Skeletal muscle satellite cell (primary cell): ENCODE measurements at regions not wholly inside any gene's neighbourhood (a gene's known extent, or its start where the extent isn't known, plus 50 kb on each side); places are given as distances from the start of the nearest gene placed in this dataset.

Experiments
- H3K27me3 ChIP-seq: 2 replicates; pipeline ENCODE4 v1.7.0; 2013; ENCODE audit warnings: low read length; ENCODE audit not compliant: control insufficient read depth, insufficient read depth
- H3K36me3 ChIP-seq: 2 replicates; pipeline ENCODE4 v1.7.0; 2013; ENCODE audit warnings: mild to moderate bottlenecking, control low read depth, low read length; ENCODE audit not compliant: insufficient read depth
- H3K4me1 ChIP-seq: 2 replicates; pipeline ENCODE4 v1.7.0; 2013; ENCODE audit warnings: low read length; ENCODE audit not compliant: control insufficient read depth, insufficient read depth
- H3K4me2 ChIP-seq: 2 replicates; pipeline ENCODE4 v1.7.0; 2013; ENCODE audit warnings: mild to moderate bottlenecking, low read length
- H3K4me3 ChIP-seq: 2 replicates; pipeline ENCODE4 v1.7.0; 2013; ENCODE audit warnings: low read length
- H3K9ac ChIP-seq: 2 replicates; pipeline ENCODE4 v1.7.0; 2013; ENCODE audit warnings: mild to moderate bottlenecking, low read depth, low read length, moderate library complexity
- H3K9me3 ChIP-seq: replicated peaks from 2 replicates; pipeline ENCODE4 v1.7.0; 2013; ENCODE audit warnings: mild to moderate bottlenecking, control low read depth, low read length

DNA sequence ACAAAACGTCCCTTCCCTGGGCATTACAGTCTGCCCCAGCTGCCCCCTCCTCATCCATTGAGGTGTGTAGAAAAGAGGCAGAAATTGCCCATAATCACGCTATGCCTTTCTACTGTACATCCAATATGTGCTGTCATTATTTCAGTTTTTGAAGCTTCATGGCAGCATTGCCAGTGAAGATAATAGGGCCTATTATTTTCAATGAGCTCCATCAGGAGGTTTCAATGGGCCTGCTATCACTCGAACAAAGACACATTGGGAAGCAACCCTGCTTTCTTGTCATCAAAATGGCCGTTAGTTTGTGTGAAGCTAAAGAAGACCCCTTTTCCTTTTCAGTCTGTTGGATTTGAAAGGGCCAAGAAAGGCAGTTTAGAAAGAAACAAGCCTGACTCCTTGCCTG lies 653.8 kb downstream of the NOVA1 start:
- Histone ChIP-seq H3K4me3 (no peak overlapping the region), H3K27me3 (no peaks in the 10 kb centered on the region), H3K4me2 (no peak overlapping the region), H3K36me3 (no peaks in the 10 kb centered on the region), H3K4me1 (no peaks in the 10 kb centered on the region), H3K9me3 (peaks cover 6% of the 10 kb centered on the region), H3K9ac (no peak overlapping the region)

DNA sequence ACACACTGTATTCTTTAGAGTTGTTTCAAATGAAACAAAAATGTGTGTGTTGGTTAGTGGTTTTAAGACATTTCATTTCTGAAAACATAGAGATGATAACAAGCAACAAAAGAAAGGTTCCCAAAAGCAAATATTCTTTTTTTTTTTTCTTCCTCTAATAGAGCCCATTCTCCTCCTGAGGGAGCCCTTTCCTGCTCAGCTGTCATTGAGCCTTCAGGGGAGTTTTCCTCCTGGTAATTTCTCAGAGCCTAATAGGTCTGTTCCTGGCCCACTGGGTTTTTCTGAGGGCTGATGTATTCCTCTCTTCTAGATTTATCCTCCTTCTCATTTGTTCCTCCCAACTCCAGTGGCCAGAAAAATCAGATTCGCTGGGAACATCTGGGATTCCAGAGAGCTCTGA lies 654.5 kb downstream of the NOVA1 start:
- Histone ChIP-seq H3K4me3 (no peak overlapping the region), H3K9me3 (peaks cover 6% of the 10 kb centered on the region), H3K27me3 (no peaks in the 10 kb centered on the region), H3K4me1 (no peaks in the 10 kb centered on the region), H3K9ac (no peak overlapping the region), H3K36me3 (no peaks in the 10 kb centered on the region), H3K4me2 (no peak overlapping the region)

DNA sequence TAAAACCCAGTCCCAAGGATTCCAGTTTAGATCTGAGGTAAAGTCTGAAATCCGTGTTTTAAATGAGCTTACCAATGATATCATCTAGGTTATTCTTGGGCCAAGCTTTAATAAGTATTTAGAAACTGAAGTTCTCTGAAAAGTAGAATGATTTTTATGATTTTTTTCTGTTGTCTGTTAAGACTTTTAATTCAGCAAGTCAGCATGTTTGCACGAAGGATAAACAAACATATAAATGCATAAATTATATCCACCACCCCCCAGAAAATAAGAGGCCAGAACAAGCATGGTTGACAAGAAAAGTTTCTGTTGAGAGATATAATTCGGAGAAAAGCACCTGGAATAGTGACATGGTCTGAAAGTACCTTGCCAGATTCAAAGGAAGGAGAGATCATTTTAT lies 655.7 kb downstream of the NOVA1 start:
- no peaks in the 10 kb centered on the region for H3K4me1 ChIP-seq
- no peak overlapping the region for H3K4me2 ChIP-seq
- no peak overlapping the region for H3K4me3 ChIP-seq
- no peaks in the 10 kb centered on the region for H3K27me3 ChIP-seq
- no peak overlapping the region for H3K9ac ChIP-seq
- peaks cover 6% of the 10 kb centered on the region for H3K9me3 ChIP-seq
- no peaks in the 10 kb centered on the region for H3K36me3 ChIP-seq

DNA sequence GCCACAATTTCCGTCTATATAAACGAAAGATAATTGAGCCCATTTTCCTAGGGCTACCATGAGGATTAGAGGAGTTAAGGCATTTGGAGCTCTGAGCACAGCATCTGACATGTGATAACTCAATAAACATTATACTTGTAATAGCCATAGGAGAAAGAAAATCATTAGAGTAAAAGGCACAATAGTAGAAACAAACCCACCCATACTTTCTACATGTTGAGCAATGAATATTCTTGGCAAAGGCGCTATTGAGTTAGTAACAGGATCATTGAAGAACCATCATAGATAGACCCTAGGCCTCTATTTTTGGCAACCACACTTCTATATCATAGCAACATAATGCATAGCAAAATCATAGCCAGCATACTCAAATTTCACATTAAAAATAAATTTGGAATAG lies 664.1 kb downstream of the NOVA1 start:
- H3K4me1 ChIP-seq, result no peaks in the 10 kb centered on the region
- no peak overlapping the region for H3K4me3 ChIP-seq
- H3K27me3 ChIP-seq, result no peaks in the 10 kb centered on the region
- H3K9ac ChIP-seq, result no peak overlapping the region
- H3K36me3 ChIP-seq, result no peaks in the 10 kb centered on the region
- H3K9me3 ChIP-seq, result no peaks in the 10 kb centered on the region
- H3K4me2 ChIP-seq, result no peak overlapping the region

DNA sequence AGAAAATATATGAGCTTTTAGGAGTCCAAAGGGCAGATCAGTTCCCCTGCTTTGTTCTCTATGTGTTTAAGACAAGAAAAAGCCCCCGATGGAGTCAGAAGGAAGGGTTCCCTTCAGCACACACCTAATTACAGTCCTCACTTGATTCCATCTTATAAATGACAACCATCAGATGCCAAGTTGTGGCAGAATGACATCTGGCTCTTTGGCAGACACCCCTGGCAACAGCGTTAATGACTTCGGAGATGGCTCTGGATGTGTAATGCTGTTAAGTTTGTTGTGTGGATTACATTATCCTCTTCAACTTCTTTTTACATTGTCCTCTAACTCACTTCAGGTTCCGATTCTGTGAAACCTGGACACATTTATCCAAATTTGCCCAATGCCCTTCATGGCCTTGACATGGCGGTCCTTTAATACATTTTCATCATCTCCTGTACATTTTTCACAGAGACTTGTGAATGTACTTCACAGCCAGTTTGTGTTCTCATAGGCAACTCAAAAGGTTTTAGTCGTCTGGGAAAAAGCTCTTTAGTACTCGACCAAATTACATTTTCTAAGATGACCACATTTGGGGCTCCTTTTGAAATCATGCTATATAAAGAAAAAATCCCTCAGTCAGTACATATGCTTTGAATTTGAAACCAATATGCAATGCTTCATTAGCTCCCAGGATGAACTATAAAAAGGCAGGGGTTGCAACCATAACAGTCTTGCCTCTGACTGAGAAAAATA lies 667.8 kb downstream of the NOVA1 start:
- Histone ChIP-seq H3K4me1 (no peaks in the 10 kb centered on the region), H3K36me3 (no peaks in the 10 kb centered on the region), H3K4me2 (no peak overlapping the region)

DNA sequence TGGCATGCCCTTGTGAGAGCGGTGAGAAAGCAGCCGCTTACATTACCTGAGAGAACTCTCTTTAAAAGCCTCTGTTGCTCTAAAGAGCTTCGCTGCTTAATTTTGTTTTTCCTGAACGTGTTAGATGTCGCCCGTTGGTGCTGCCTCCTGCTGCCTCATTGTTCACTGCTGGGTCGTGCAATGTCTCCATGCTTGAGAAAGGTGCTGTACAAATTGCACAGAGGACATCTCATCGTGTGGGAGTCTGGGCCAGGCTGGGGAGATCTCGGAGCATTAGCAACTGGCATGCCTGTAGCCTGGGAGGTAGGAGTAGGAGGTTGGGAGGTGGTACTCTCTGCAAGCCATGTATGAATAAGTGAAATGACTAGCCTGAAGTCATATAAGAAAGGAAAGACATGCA lies 686.0 kb downstream of the NOVA1 start:
- Histone ChIP-seq H3K4me3 (no peak overlapping the region), H3K27me3 (no peaks in the 10 kb centered on the region), H3K4me1 (no peaks in the 10 kb centered on the region), H3K9me3 (peaks cover 7% of the 10 kb centered on the region), H3K9ac (no peak overlapping the region), H3K36me3 (no peaks in the 10 kb centered on the region), H3K4me2 (no peak overlapping the region)

More for the DNA sequence above, 667.8 kb downstream of the NOVA1 start:
- no peak overlapping the region for H3K9ac ChIP-seq
- H3K4me3 ChIP-seq, result no peak overlapping the region
- H3K9me3 ChIP-seq, result peaks cover 5% of the 10 kb centered on the region
- no peaks in the 10 kb centered on the region for H3K27me3 ChIP-seq

DNA sequence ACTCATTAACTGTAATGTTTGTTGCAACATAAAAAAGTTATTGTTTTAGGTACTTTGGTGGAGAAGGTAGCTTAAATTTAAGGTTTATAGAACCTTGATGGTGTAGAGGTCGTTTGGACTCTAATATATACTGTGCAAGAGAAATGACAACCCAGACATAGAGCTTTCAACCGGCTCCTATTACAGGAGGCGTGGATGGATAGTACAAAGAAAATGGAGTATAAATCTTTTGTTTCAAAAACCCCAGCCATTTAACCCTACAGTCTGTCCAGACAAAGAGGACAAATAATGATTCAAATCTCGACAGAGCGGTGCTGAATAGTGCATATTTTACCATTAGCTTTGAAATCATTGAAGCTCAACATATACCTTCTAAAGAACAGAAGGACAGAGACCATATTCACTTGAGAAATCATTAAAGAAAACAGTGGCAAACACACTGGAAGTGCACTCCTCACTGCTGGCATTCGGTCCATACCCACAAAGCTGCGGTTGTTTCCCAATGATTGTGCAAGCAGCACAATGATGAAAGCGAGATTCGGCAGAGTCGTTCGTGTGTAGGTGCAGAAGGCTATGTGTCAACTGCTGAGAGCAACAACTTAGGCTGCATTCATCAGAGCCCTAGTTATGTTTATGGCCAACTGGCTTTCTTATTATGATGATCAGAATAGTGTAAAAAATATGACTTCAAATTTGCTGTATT lies 688.6 kb downstream of the NOVA1 start:
- peaks cover 7% of the 10 kb centered on the region for H3K9me3 ChIP-seq
- no peaks in the 10 kb centered on the region for H3K36me3 ChIP-seq

DNA sequence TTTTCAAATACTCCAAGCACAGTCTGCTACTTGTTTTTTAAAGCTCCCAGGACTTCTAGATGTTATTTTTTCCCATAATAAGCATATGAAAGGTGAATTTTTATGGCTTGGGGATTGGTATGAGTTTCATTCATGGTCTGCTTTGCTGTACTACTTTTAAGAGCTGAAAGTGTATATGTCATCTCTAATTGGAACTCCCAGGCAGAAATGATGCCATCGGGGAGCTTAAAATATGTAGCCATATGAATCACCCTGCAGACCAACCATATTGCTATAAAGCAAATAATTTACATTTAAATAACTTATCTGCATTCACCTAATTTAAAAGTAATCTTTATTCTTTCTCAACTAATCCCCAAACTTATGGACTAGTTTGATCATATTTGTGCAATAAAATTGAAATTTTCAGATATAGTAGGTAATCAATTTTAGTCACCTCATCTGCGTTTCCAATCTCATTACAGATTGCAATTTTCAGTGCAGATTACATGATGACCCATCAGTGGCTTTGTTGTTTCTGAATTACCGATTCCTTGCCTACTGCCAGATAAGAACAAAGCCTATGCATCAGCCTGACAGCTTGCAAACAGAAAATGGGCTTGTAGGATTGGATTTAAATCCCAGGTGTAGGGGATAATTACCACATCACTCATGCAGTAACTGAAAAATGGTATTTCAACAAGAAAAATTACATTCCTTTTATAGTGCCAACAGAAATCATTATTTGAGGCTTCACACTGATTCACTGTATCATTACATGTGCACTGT lies 689.4 kb downstream of the NOVA1 start:
- no peak overlapping the region for H3K9ac ChIP-seq
- H3K9me3 ChIP-seq, result peaks cover 7% of the 10 kb centered on the region
- no peaks in the 10 kb centered on the region for H3K4me1 ChIP-seq
- no peaks in the 10 kb centered on the region for H3K36me3 ChIP-seq
- no peak overlapping the region for H3K4me3 ChIP-seq
- no peaks in the 10 kb centered on the region for H3K27me3 ChIP-seq
- no peak overlapping the region for H3K4me2 ChIP-seq

More for the DNA sequence above, 688.6 kb downstream of the NOVA1 start:
- Histone ChIP-seq H3K4me3 (no peak overlapping the region), H3K4me1 (no peaks in the 10 kb centered on the region), H3K27me3 (no peaks in the 10 kb centered on the region), H3K9ac (no peak overlapping the region), H3K4me2 (no peak overlapping the region)

DNA sequence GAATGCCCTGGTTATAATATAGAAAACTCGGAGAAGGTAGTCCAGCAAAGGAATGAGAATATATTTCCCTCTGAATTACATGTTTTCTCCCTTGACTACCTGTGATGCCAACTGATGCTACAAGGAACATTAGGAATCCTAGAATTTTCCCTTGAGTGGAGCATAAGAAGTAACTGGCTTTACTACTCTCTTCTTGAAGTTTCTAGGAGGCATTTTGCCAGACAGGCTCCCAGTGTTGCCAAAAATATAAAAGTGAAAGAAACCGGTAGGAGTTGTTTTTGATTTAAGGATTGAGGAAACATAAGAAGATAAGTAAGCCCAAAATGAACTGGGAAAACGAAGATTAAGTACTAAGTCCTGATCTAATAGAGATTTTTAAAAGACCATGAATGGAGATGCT lies 693.4 kb downstream of the NOVA1 start:
- Histone ChIP-seq H3K9me3 (no peaks in the 10 kb centered on the region), H3K4me1 (no peaks in the 10 kb centered on the region), H3K27me3 (no peaks in the 10 kb centered on the region), H3K4me2 (no peak overlapping the region), H3K4me3 (no peak overlapping the region), H3K9ac (no peak overlapping the region), H3K36me3 (no peaks in the 10 kb centered on the region)

DNA sequence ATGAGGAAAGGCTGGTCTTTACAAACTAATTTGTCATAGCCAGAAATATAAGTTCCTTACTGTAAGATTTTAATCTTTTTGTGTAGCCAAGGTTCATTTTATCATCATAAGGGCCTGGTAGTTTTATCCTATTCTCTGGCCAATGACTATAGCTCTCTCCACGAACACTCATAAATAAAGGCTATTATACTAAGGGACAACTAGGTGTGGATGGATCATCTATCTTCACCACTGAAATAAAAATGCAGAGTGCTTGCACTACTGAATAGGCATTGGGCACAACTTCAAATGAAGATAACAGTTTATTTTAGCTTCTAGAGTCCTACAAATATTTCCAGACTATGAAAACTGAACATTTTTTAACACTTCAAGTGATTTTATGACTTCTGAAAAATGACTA lies 698.6 kb downstream of the NOVA1 start:
- Histone ChIP-seq H3K9ac (no peak overlapping the region), H3K4me3 (no peak overlapping the region), H3K27me3 (no peaks in the 10 kb centered on the region), H3K9me3 (peaks cover 8% of the 10 kb centered on the region), H3K4me2 (no peak overlapping the region), H3K36me3 (no peaks in the 10 kb centered on the region), H3K4me1 (no peaks in the 10 kb centered on the region)

DNA sequence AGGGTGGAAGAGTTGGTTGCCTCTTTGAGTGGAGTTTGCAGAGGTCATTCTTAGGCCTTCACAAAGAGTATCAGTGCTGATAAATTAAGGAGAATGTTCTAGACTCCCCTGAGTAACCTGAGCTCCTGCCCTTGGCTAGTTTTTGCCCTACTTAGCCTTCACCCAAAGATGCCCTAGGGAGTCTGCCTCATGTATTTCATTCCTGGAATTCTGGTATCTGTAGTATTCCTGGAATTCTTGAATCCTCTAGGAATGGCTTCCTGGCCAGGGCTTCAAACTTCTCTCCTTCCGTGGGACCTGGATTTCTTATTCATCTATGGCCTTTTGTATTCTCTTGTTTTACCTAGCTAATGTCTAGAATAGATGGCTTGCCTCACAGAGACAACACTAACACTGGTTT lies 701.1 kb downstream of the NOVA1 start:
- H3K9me3 ChIP-seq, result peaks cover 14% of the 10 kb centered on the region
- no peak overlapping the region for H3K9ac ChIP-seq
- H3K4me3 ChIP-seq, result no peak overlapping the region
- no peaks in the 10 kb centered on the region for H3K36me3 ChIP-seq
- no peak overlapping the region for H3K4me2 ChIP-seq
- no peaks in the 10 kb centered on the region for H3K4me1 ChIP-seq
- H3K27me3 ChIP-seq, result no peaks in the 10 kb centered on the region
